Neuronal stem cell (in vitro differentiated cells): ENCODE measurements at regions not wholly inside any gene's neighbourhood (a gene's known extent, or its start where the extent isn't known, plus 50 kb on each side); places are given as distances from the start of the nearest gene placed in this dataset.

Experiments
- DNase-seq: peaks from one replicate; pipeline ENCODE4 v3.0.0-alpha.2; 2013; ENCODE audit warnings: low spot score
- H2AFZ ChIP-seq: one replicate; pipeline ENCODE4 v1.6.1; 2013; ENCODE audit warnings: mild to moderate bottlenecking, low read length, inconsistent platforms
- H2AK5ac ChIP-seq: 2 replicates; pipeline ENCODE4 v1.6.1; 2013; ENCODE audit warnings: low read depth, mild to moderate bottlenecking, inconsistent platforms, low read length, moderate library complexity, mixed read lengths
- H2BK120ac ChIP-seq: 2 replicates; pipeline ENCODE4 v1.6.1; 2013; ENCODE audit warnings: low read depth, mild to moderate bottlenecking, inconsistent platforms, low read length, moderate library complexity, mixed read lengths
- H2BK12ac ChIP-seq: one replicate; pipeline ENCODE4 v1.6.1; 2013; ENCODE audit warnings: low read length, inconsistent platforms
- H2BK15ac ChIP-seq: 2 replicates; pipeline ENCODE4 v1.6.1; 2013; ENCODE audit warnings: mild to moderate bottlenecking, low read length, inconsistent platforms, mixed read lengths
- H2BK5ac ChIP-seq: one replicate; pipeline ENCODE4 v1.6.1; 2013; ENCODE audit warnings: inconsistent platforms, mild to moderate bottlenecking, low read length, moderate library complexity
- H3K14ac ChIP-seq: one replicate; pipeline ENCODE4 v1.6.1; 2013; ENCODE audit warnings: low read length, inconsistent platforms
- H3K18ac ChIP-seq: 2 replicates; pipeline ENCODE4 v1.6.1; 2013; ENCODE audit warnings: low read length, inconsistent platforms
- H3K23ac ChIP-seq: 2 replicates; pipeline ENCODE4 v1.6.1; 2013; ENCODE audit warnings: low read depth, mild to moderate bottlenecking, mixed read lengths, low read length, inconsistent platforms; ENCODE audit not compliant: poor library complexity
- H3K27ac ChIP-seq: replicated peaks from 3 replicates; pipeline ENCODE4 v1.5.1; 2013; ENCODE audit warnings: low read length, inconsistent platforms
- H3K27me3 ChIP-seq, 3 experiments: 2 replicates each; pipeline ENCODE4 v1.6.1; 2013; ENCODE audit warnings: low read length in 3 of 3, mild to moderate bottlenecking in 2 of 3, inconsistent platforms in 1 of 3, low read depth in 1 of 3, mixed read lengths in 1 of 3, moderate library complexity in 1 of 3; ENCODE audit not compliant: control insufficient read depth in 3 of 3, insufficient read depth in 3 of 3
- H3K36me3 ChIP-seq, 2 donors: replicated peaks in 1 of 2; 2 replicates each; pipeline ENCODE4 v1.6.1; 2013; ENCODE audit warnings: low read length in 2 of 2; ENCODE audit not compliant: control insufficient read depth in 2 of 2, insufficient read depth in 2 of 2
- H3K4ac ChIP-seq: 2 replicates; pipeline ENCODE4 v1.6.1; 2013; ENCODE audit warnings: inconsistent platforms, mild to moderate bottlenecking, low read length, moderate library complexity
- H3K4me1 ChIP-seq, 2 donors: 1 replicate in 1 of 2; 2 replicates in 1 of 2; pipeline ENCODE4 v1.6.1; 2013; ENCODE audit warnings: low read length in 2 of 2, low read depth in 1 of 2; ENCODE audit not compliant: control insufficient read depth in 2 of 2, insufficient read depth in 1 of 2
- H3K4me2 ChIP-seq: one replicate; pipeline ENCODE4 v1.6.1; 2013; ENCODE audit warnings: mild to moderate bottlenecking, low read length, inconsistent platforms; ENCODE audit not compliant: insufficient read depth, poor library complexity, severe bottlenecking
- H3K4me3 ChIP-seq, 2 donors: 2 replicates each; pipeline ENCODE4 v1.5.1; 2013; ENCODE audit warnings: low read length in 2 of 2, mild to moderate bottlenecking in 2 of 2, inconsistent platforms in 1 of 2, moderate library complexity in 1 of 2
- H3K79me1 ChIP-seq: one replicate; pipeline ENCODE4 v1.6.1; 2013; ENCODE audit warnings: low read depth, mild to moderate bottlenecking, inconsistent platforms, low read length, moderate library complexity
- H3K9ac ChIP-seq: one replicate; pipeline ENCODE4 v1.6.1; 2013; ENCODE audit warnings: mild to moderate bottlenecking, low read depth, low read length, inconsistent platforms; ENCODE audit not compliant: poor library complexity
- H3K9me3 ChIP-seq, 2 donors: replicated peaks in 1 of 2; 2 replicates each; pipeline versions ENCODE3 to v1.6.1; 2013; ENCODE audit warnings: low read length in 2 of 2, mild to moderate bottlenecking in 2 of 2, inconsistent platforms in 1 of 2, low read depth in 1 of 2, mixed read lengths in 1 of 2, moderate library complexity in 1 of 2; ENCODE audit not compliant: control insufficient read depth in 2 of 2, insufficient read depth in 1 of 2
- H4K8ac ChIP-seq: one replicate; pipeline ENCODE4 v1.6.1; 2013; ENCODE audit warnings: low read depth, mild to moderate bottlenecking, inconsistent platforms, low read length, moderate library complexity
- H4K91ac ChIP-seq: one replicate; pipeline ENCODE4 v1.6.1; 2013; ENCODE audit warnings: low read length, low read depth, mild to moderate bottlenecking, inconsistent platforms; ENCODE audit not compliant: poor library complexity
- WGBS, 2 donors: extraction: QIAGEN DNeasy Blood & Tissue Kit; methylation state at CpG; one replicate each; pipeline ENCODE4 v1.1.7; 2013; ENCODE audit warnings: missing lambda C conversion rate in 2 of 2, mixed read lengths in 1 of 2; ENCODE audit not compliant: insufficient read length in 2 of 2, insufficient replicate concordance in 1 of 2; ENCODE audit errors: extremely low coverage in 2 of 2; 5-methylcytosine and 5-hydroxymethylcytosine counted together

GRCh38 chr10:54903745-54904144, 102.7 kb upstream of the PCDH15 start:
- Histone ChIP-seq H2BK15ac (no peak overlapping the region), H3K9me3 (no peaks in the 10 kb centered on the region), H3K4me2 (no peak overlapping the region)

GRCh38 chr10:54900584-54900983, 99.6 kb upstream of the PCDH15 start:
- no peak overlapping the region for H2BK15ac ChIP-seq
- no peak for DNase-seq
- WGBS, 2 donors = no CpG with 5 or more reads among the region's 1 CpG
- no peaks in the 10 kb centered on the region for H3K4me1 ChIP-seq
- no peak overlapping the region for H3K27ac ChIP-seq
- H3K9me3 ChIP-seq = no peaks in the 10 kb centered on the region
- H3K23ac ChIP-seq = no peak overlapping the region
- no peak overlapping the region for H3K18ac ChIP-seq
- H2AFZ ChIP-seq = no peak overlapping the region
- H3K4me2 ChIP-seq = no peak overlapping the region
- H3K4me3 ChIP-seq = no peak overlapping the region
- no peak overlapping the region for H2BK12ac ChIP-seq
- no peak overlapping the region for H2AK5ac ChIP-seq
- no peak overlapping the region for H3K14ac ChIP-seq
- no peak overlapping the region for H3K4ac ChIP-seq
- no peaks in the 10 kb centered on the region for H3K79me1 ChIP-seq
- no peaks in the 10 kb centered on the region for H3K27me3 ChIP-seq
- no peak overlapping the region for H2BK5ac ChIP-seq
- H4K8ac ChIP-seq = no peak overlapping the region
- no peaks in the 10 kb centered on the region for H3K36me3 ChIP-seq
- no peak overlapping the region for H2BK120ac ChIP-seq
- no peak overlapping the region for H4K91ac ChIP-seq
- H3K9ac ChIP-seq = no peak overlapping the region

More at GRCh38 chr10:54903745-54904144, 102.7 kb upstream of the PCDH15 start:
- H3K9ac ChIP-seq = no peak overlapping the region
- no peaks in the 10 kb centered on the region for H3K79me1 ChIP-seq
- H3K18ac ChIP-seq = no peak overlapping the region
- no peak overlapping the region for H2BK120ac ChIP-seq
- no peak overlapping the region for H3K23ac ChIP-seq
- DNase-seq = no peak
- H2BK12ac ChIP-seq = no peak overlapping the region
- H2BK5ac ChIP-seq = no peak overlapping the region
- H2AFZ ChIP-seq = no peak overlapping the region
- no peak overlapping the region for H3K27ac ChIP-seq
- H4K8ac ChIP-seq = no peak overlapping the region
- no peak overlapping the region for H4K91ac ChIP-seq
- no peak overlapping the region for H3K4me3 ChIP-seq
- no peaks in the 10 kb centered on the region for H3K4me1 ChIP-seq
- no CpG with 5 or more reads among the region's 1 CpG for WGBS, 2 donors
- no peaks in the 10 kb centered on the region for H3K36me3 ChIP-seq
- no peak overlapping the region for H3K14ac ChIP-seq
- H3K27me3 ChIP-seq = no peaks in the 10 kb centered on the region
- no peak overlapping the region for H3K4ac ChIP-seq
- H2AK5ac ChIP-seq = no peak overlapping the region

- H2BK5ac ChIP-seq = no peak overlapping the region
- no peak overlapping the region for H3K4ac ChIP-seq
- no peaks in the 10 kb centered on the region for H3K27me3 ChIP-seq
- H2BK15ac ChIP-seq = no peak overlapping the region
- no peaks in the 10 kb centered on the region for H3K36me3 ChIP-seq
- H4K8ac ChIP-seq = no peak overlapping the region
- H2AFZ ChIP-seq = peak overlapping the region; percentile 76
- H3K4me3 ChIP-seq = no peak overlapping the region
- no peak overlapping the region for H2BK120ac ChIP-seq
- H2BK12ac ChIP-seq = no peak overlapping the region
- H3K4me1 ChIP-seq = no peaks in the 10 kb centered on the region
- H3K18ac ChIP-seq = no peak overlapping the region
- no peak overlapping the region for H3K4me2 ChIP-seq
- no peak overlapping the region for H4K91ac ChIP-seq
- WGBS, 2 donors = no CpG with 5 or more reads among the region's 5 CpGs
- no peak overlapping the region for H3K23ac ChIP-seq
- H3K27ac ChIP-seq = no peak overlapping the region
- no peak overlapping the region for H2AK5ac ChIP-seq
- no peak overlapping the region for H3K14ac ChIP-seq
- no peaks in the 10 kb centered on the region for H3K79me1 ChIP-seq
- peaks cover 0 to 7% of the 10 kb centered on the region in 2 donors for H3K9me3 ChIP-seq
- DNase-seq = peak; percentile 6
- no peak overlapping the region for H3K9ac ChIP-seq
Measured at GRCh38 chr10:54880996-54881395, 80.0 kb upstream of the PCDH15 start.

- no peak overlapping the region for H3K4me3 ChIP-seq
- no peak overlapping the region for H3K14ac ChIP-seq
- no peak overlapping the region for H2BK12ac ChIP-seq
- no peak overlapping the region for H3K4ac ChIP-seq
- H3K79me1 ChIP-seq = no peaks in the 10 kb centered on the region
- H4K8ac ChIP-seq = no peak overlapping the region
- no peaks in the 10 kb centered on the region for H3K36me3 ChIP-seq
- H2AFZ ChIP-seq = no peak overlapping the region
- H3K9me3 ChIP-seq = peaks cover 0 to 2% of the 10 kb centered on the region in 2 donors
- peaks cover 0 to 4% of the 10 kb centered on the region in 2 donors for H3K4me1 ChIP-seq
- no peak overlapping the region for H3K18ac ChIP-seq
- no peak overlapping the region for H3K4me2 ChIP-seq
- H2BK120ac ChIP-seq = no peak overlapping the region
- no peak overlapping the region for H4K91ac ChIP-seq
- DNase-seq = no peak
- no peak overlapping the region for H2BK5ac ChIP-seq
- H2AK5ac ChIP-seq = no peak overlapping the region
- H3K27me3 ChIP-seq = no peaks in the 10 kb centered on the region
- H3K27ac ChIP-seq = no peak overlapping the region
- no peak overlapping the region for H2BK15ac ChIP-seq
- no peak overlapping the region for H3K9ac ChIP-seq
- no peak overlapping the region for H3K23ac ChIP-seq
Measured at GRCh38 chr10:54869022-54869421, 68.0 kb upstream of the PCDH15 start.
